Left renal cortex interstitium (tissue), 4 donors: ENCODE measurements at regions not wholly inside any gene's neighbourhood (a gene's known extent, or its start where the extent isn't known, plus 50 kb on each side); places are given as distances from the start of the nearest gene placed in this dataset.

Source experiments
- DNase-seq, 4 donors: peaks; one replicate each; pipeline ENCODE4 v3.0.0-alpha.2; 2013; ENCODE audit warnings: low read depth in 4 of 4, low spot score in 2 of 4, missing footprints in 1 of 4

- DNase-seq: no peak
Observed at GRCh38 chr20:48261398-48261910, 476.2 kb upstream of the SULF2 start.

- no peak for DNase-seq
Observed at GRCh38 chr20:48260129-48260756, 475.0 kb upstream of the SULF2 start.

GRCh38 chr20:48259456-48259855 is 474.2 kb upstream of the SULF2 start:
- no peak for DNase-seq

GRCh38 chr20:48257833-48258232 is 472.6 kb upstream of the SULF2 start:
- no peak for DNase-seq

GRCh38 chr20:48247961-48248360 is 462.7 kb upstream of the SULF2 start:
- DNase-seq: no peak

GRCh38 chr20:48246061-48246790 is 460.9 kb upstream of the SULF2 start:
- DNase-seq: no peak

GRCh38 chr20:48242623-48243022 is 457.3 kb upstream of the SULF2 start:
- no peak for DNase-seq

- no peak for DNase-seq
Observed at GRCh38 chr20:48241482-48241881, 456.2 kb upstream of the SULF2 start.

- no peak for DNase-seq
Observed at GRCh38 chr20:48238781-48239180, 453.5 kb upstream of the SULF2 start.

- DNase-seq: no peak
Observed at GRCh38 chr20:48238326-48238725, 453.0 kb upstream of the SULF2 start.

- DNase-seq: no peak
Observed at GRCh38 chr20:48236000-48236970, 451.0 kb upstream of the SULF2 start.

- no peak for DNase-seq
Observed at GRCh38 chr20:48234951-48235350, 449.7 kb upstream of the SULF2 start.

GRCh38 chr20:48231253-48231930 is 446.1 kb upstream of the SULF2 start:
- DNase-seq: no peak

- DNase-seq: no peak
Observed at GRCh38 chr20:48230216-48230615, 444.9 kb upstream of the SULF2 start.

- DNase-seq: no peak
Observed at GRCh38 chr20:48227381-48227780, 442.1 kb upstream of the SULF2 start.

GRCh38 chr20:48226642-48227041 is 441.4 kb upstream of the SULF2 start:
- no peak for DNase-seq

GRCh38 chr20:48224533-48225050 is 439.3 kb upstream of the SULF2 start:
- DNase-seq: no peak

- no peak for DNase-seq
Observed at GRCh38 chr20:48223715-48224114, 438.4 kb upstream of the SULF2 start.

GRCh38 chr20:48222595-48223180 is 437.4 kb upstream of the SULF2 start:
- no peak for DNase-seq
